ENCODE measurements at regions not wholly inside any gene's neighbourhood (a gene's known extent, or its start where the extent isn't known, plus 50 kb on each side); places are given as distances from the start of the nearest gene placed in this dataset.

DNA sequence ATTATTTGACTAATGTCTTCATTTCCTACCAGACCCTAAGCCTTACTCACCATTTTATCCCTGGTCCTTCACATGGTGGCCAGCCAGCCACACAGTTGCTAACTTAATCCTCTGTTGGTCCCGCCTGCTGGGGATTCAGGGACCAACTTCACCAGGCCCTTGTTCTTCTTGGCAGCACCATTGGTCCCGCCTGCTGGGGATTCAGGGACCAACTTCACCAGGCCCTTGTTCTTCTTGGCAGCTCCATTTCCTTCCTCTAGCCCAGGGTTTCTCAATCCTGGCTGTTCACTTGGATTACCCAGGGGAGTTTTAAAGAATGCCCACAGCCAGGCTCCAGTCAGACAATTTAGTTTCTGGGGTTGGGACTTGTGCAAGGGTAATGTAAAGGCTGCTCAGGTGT lies 233.1 kb upstream of the CSF3R start:
- no peak for DNase-seq (ENCODE audit: insufficient read length)
- TF ChIP-seq POLR2A (IDR thresholded peaks at IDR 0.05; ENCODE audit: low read depth, low read length) (no peak), POLR2AphosphoS5 (IDR thresholded peaks at IDR 0.05; ENCODE audit: low read depth, low read length) (no peak), TAF1 (IDR thresholded peaks at IDR 0.05; ENCODE audit: borderline replicate concordance, low read depth, low read length) (no peak)

DNA sequence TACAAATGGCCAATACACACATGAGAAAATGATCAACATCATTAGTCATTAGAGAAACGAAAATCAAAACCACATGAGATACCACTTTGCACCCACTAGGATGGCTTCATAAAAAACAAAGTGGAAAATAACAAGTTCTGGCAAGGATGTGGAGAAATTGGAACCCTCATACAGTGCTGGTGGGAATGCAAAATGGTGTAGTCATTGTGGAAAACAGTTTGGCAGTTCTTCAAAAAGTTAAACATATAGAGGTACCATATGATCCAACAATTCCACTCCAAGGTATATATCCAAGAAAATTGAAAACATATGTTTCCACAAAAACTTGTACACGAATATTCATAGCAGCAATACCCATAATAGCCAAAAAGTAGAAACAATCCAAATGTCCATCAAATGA lies 231.6 kb upstream of the CSF3R start:
- TF ChIP-seq POLR2A (IDR thresholded peaks at IDR 0.05; ENCODE audit: low read depth, low read length) (no peak), TAF1 (IDR thresholded peaks at IDR 0.05; ENCODE audit: borderline replicate concordance, low read depth, low read length) (no peak), POLR2AphosphoS5 (IDR thresholded peaks at IDR 0.05; ENCODE audit: low read depth, low read length) (no peak)
- FAIRE-seq (no peak), DNase-seq (ENCODE audit: insufficient read length) (no peak)

More for the DNA sequence above, 233.1 kb upstream of the CSF3R start:
- FAIRE-seq, result no peak

DNA sequence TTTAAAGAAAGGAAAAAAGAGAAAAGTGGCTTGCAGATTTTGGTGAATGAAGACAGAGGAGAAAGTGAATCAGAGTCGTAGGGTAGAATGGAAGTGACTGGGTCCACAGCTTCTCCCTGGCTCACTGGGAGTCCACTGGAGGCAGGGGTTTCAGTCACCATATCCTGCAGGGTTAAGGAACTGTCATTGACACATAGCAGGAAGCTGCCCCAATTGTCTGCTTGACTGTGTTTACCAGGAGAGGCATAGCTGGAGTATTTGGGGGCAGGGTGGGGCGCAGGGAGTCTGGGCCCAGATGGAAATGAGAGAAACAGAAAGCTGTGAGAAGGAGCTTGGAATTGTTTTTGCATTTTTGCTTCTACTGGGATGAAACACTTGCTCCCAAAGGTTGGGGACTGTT lies 228.8 kb upstream of the CSF3R start:
- TF ChIP-seq POLR2AphosphoS5 (IDR thresholded peaks at IDR 0.05; ENCODE audit: low read depth, low read length) (no peak), POLR2A (IDR thresholded peaks at IDR 0.05; ENCODE audit: low read depth, low read length) (no peak), TAF1 (IDR thresholded peaks at IDR 0.05; ENCODE audit: borderline replicate concordance, low read depth, low read length) (no peak)
- no peak for DNase-seq (ENCODE audit: insufficient read length)
- FAIRE-seq, result no peak

DNA sequence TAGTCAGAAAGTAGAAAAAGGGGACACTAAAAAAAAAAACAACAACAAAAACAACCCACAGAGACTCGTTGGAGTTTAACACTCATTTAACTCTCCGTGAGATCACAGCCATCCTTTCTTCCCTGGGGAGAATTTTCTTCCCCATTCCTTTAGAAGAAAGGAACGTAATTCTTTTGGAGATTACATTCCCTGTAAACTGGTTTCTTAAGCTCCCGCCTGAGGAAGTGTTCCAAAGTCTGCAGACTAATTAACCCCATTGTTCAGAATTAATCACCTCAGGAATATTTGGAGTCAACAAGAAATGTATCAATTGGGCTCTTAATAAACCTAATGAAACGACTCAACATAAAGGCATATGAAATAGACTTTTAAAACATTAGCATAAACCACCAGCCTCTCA lies 228.2 kb upstream of the CSF3R start:
- no peak for TF ChIP-seq POLR2AphosphoS5 (IDR thresholded peaks at IDR 0.05; ENCODE audit: low read depth, low read length)
- no peak for TF ChIP-seq TAF1 (IDR thresholded peaks at IDR 0.05; ENCODE audit: borderline replicate concordance, low read depth, low read length)
- no peak for TF ChIP-seq POLR2A (IDR thresholded peaks at IDR 0.05; ENCODE audit: low read depth, low read length)
- no peak for FAIRE-seq
- DNase-seq (ENCODE audit: insufficient read length), result no peak

DNA sequence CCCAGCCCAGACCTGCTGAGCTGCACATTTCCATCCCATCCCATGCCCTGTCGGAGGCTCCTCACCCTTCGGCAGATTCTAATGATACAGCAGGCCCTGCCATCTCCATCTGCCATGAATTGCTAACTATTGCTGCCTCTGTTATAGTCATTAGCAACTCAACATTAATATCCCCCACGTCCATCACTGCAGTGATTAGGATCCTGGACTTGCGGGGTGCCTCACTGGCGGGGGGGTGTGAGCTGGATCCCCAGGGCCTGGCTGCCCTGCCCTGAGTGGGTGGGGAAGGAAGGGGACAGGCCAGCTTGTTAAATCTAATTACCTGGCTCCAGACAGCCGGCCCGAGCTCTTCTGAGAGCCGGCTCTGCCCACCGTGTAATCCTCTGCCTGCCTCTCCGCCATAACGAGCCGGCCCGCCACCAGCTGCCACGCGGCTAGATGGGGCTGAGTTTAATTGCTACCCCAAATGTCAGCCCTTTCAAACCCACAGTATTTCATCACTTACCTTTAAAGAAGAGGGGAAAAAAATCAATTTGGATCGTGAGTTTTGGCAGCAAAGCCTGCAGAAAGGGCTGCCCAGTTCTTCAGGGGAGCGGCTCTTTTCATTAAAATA lies 227.3 kb upstream of the CSF3R start:
- FAIRE-seq (no peak), DNase-seq (ENCODE audit: insufficient read length) (no peak)
- no peak for TF ChIP-seq POLR2A (IDR thresholded peaks at IDR 0.05; ENCODE audit: low read depth, low read length)
- TF ChIP-seq POLR2AphosphoS5 (IDR thresholded peaks at IDR 0.05; ENCODE audit: low read depth, low read length), result no peak
- TF ChIP-seq TAF1 (IDR thresholded peaks at IDR 0.05; ENCODE audit: borderline replicate concordance, low read depth, low read length), result no peak

DNA sequence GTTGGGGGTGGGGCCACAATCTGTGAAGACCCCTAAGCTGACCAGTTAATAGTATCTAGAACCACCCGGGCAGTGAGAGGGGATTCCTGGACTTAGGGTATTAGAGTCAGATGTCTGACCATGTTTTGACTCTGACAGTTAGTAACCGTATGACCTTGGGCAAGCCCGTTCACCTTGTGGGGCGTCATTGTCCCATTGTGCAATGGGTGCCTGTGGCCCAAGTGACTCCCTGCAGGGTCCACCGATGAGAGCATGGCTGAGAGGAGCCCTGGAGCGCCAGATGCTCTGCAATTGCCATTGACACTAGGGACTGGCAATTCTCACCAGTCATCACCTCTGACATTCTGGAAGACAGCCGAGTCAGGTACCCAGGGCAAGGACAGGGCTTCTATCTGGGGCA lies 225.9 kb upstream of the CSF3R start:
- TF ChIP-seq POLR2AphosphoS5 (IDR thresholded peaks at IDR 0.05; ENCODE audit: low read depth, low read length) (no peak), POLR2A (IDR thresholded peaks at IDR 0.05; ENCODE audit: low read depth, low read length) (no peak), TAF1 (IDR thresholded peaks at IDR 0.05; ENCODE audit: borderline replicate concordance, low read depth, low read length) (no peak)
- FAIRE-seq, result no peak
- DNase-seq (ENCODE audit: insufficient read length), result no peak

DNA sequence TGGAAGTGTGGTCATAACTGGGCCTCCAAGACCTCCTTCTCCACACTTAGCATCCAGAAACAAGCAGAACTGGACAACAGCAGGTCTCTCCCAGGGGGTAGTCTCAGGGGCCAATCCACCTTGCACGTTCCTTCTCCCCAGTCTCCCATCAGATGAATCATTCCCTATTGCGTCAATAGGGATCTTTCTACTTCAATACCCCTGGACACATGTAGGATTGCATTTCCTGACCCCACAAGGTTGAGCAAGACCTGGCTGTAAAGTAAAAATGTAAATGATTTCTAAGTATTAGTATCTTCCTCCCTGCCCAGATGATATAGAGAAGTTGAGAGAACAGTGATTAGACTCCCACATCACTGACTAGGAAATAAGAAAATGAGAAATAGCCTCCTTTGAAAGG lies 224.5 kb upstream of the CSF3R start:
- DNase-seq (ENCODE audit: insufficient read length), result no peak
- TF ChIP-seq POLR2A (IDR thresholded peaks at IDR 0.05; ENCODE audit: low read depth, low read length), result no peak
- TF ChIP-seq TAF1 (IDR thresholded peaks at IDR 0.05; ENCODE audit: borderline replicate concordance, low read depth, low read length), result no peak
- TF ChIP-seq POLR2AphosphoS5 (IDR thresholded peaks at IDR 0.05; ENCODE audit: low read depth, low read length), result no peak
- no peak for FAIRE-seq

DNA sequence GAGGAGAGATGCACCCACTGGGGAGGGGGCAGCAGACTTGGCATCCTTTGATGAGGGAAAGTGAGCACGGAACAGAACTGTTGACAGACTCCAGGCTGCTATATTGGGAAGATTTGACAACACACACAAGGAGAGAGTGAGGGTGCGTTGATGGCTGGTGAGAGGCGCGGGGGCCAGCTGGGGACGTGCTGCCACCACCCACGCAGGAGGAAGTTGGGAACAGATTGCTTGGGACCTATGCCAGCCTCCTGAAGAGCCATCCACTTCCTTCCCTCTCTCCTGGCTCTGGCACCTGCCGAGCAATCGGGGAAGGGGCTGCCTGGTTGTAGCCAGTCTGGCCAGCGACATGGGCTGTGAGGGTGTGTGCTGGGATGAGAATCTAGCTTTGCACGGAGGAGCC lies 223.7 kb upstream of the CSF3R start:
- DNase-seq (ENCODE audit: insufficient read length), result no peak
- FAIRE-seq, result no peak
- TF ChIP-seq POLR2AphosphoS5 (IDR thresholded peaks at IDR 0.05; ENCODE audit: low read depth, low read length) (no peak), TAF1 (IDR thresholded peaks at IDR 0.05; ENCODE audit: borderline replicate concordance, low read depth, low read length) (no peak), POLR2A (IDR thresholded peaks at IDR 0.05; ENCODE audit: low read depth, low read length) (no peak)

DNA sequence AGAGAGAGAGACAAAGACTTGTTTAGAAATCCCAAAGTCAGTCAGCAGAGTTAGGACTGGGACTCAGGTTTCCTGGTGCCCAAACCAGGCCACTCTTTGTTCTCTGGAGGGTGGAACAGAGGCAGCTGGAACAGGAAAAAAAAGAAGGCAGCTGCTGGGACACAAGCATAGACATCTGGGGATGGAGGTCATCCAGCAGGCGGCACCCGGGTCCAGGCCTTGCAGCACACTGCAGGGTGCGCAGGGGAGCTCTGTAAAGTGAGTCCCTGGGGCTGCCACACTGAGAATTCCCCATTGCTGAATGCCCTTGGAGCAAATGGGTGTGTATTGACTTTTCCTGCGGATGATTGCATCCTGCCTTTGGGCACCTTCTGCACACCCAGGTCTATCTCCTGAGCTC lies 222.9 kb upstream of the CSF3R start:
- FAIRE-seq (no peak), DNase-seq (ENCODE audit: insufficient read length) (no peak)
- TF ChIP-seq POLR2AphosphoS5 (IDR thresholded peaks at IDR 0.05; ENCODE audit: low read depth, low read length) (no peak), TAF1 (IDR thresholded peaks at IDR 0.05; ENCODE audit: borderline replicate concordance, low read depth, low read length) (no peak), POLR2A (IDR thresholded peaks at IDR 0.05; ENCODE audit: low read depth, low read length) (no peak)

DNA sequence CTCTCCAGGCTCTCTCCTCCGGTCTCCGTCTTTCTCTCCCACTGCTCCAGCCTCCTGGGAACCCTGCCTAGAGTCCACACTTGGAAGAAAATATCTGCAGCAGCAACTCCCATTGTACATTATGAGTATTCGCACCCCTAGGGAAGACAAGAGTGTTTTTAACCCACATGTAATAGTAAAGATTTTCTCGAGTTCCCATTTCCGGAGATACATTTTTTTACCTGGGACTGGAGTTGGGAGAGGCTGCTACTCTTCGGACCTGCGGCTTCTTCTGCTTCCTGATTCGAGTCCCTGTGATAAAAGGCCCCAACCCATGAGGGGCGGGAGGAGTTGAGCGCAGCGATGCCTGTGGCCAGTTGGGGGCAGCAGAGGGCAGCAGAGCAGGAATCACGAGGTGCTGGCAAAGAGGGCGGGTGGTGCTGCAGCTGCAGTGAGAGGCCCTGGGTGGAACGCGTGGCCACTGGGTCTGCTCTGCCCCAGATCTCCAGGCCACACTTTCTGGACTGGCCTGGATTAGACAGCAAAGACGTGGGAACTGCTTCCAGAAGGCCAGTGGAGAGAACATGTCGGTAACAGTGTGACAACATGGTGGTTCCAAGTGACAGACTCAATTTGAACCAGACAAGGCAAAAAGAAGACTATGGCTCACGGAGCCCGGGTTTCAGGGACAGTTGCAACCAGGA lies 221.0 kb upstream of the CSF3R start:
- TF ChIP-seq POLR2AphosphoS5 (IDR thresholded peaks at IDR 0.05; ENCODE audit: low read depth, low read length), result no peak
- TF ChIP-seq TAF1 (IDR thresholded peaks at IDR 0.05; ENCODE audit: borderline replicate concordance, low read depth, low read length), result no peak
- TF ChIP-seq POLR2A (IDR thresholded peaks at IDR 0.05; ENCODE audit: low read depth, low read length), result no peak
- DNase-seq (ENCODE audit: insufficient read length) (peak; percentile 80), FAIRE-seq (peak; percentile 93)

DNA sequence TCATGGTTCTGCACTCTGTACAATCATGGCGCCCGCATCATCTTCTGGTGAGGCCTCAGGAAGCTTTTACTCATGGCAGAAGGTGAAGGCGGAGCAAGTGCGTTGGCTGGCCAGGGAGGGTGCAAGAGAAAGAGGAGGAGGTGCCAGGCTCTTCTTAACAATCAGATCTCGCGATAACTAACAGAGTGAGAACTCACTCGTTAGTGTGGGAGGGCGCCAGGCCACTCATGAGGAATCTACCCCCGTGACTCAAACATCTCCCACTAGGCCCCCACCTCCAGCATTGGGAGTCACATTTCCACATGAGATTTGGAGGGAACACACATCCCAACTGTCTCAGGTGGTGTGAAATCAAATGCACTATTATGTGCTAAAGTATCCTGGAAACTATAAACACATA lies 220.2 kb upstream of the CSF3R start:
- TF ChIP-seq POLR2AphosphoS5 (IDR thresholded peaks at IDR 0.05; ENCODE audit: low read depth, low read length), result no peak
- TF ChIP-seq POLR2A (IDR thresholded peaks at IDR 0.05; ENCODE audit: low read depth, low read length), result no peak
- no peak for TF ChIP-seq TAF1 (IDR thresholded peaks at IDR 0.05; ENCODE audit: borderline replicate concordance, low read depth, low read length)
- DNase-seq (ENCODE audit: insufficient read length) (no peak), FAIRE-seq (no peak)
